Putamen (tissue), 1 donor: ENCODE measurements at regions not wholly inside any gene's neighbourhood (a gene's known extent, or its start where the extent isn't known, plus 50 kb on each side); places are given as distances from the start of the nearest gene placed in this dataset.
"Not testable (repeated sequence)": the region's sequence is repeated elsewhere in the genome, so short reads cannot be mapped to it uniquely, and the experiment has no call there.

Experiments
- DNase-seq: peaks from one replicate; pipeline ENCODE4 v3.0.0-alpha.2; 2016; ENCODE audit warnings: low spot score

- DNase-seq: no peak
These were observed 247.4 kb downstream of the SYT10 start for GRCh38 chr12:33192226-33192625.

GRCh38 chr12:33187409-33187808 lies 252.2 kb downstream of the SYT10 start:
- DNase-seq: no peak

GRCh38 chr12:33184161-33184560 lies 255.5 kb downstream of the SYT10 start:
- no peak for DNase-seq

- DNase-seq: no peak
These were observed 257.1 kb downstream of the SYT10 start for GRCh38 chr12:33182485-33182884.

- no peak for DNase-seq
These were observed 258.7 kb downstream of the SYT10 start for GRCh38 chr12:33180918-33181317.

GRCh38 chr12:33166260-33166659 lies 269.7 kb upstream of the PKP2 start:
- DNase-seq: not testable (repeated sequence)

GRCh38 chr12:33156042-33156441 lies 259.5 kb upstream of the PKP2 start:
- no peak for DNase-seq

GRCh38 chr12:33147292-33147691 lies 250.7 kb upstream of the PKP2 start:
- not testable (repeated sequence) for DNase-seq

- no peak for DNase-seq
These were observed 232.9 kb upstream of the PKP2 start for GRCh38 chr12:33129500-33129899.

GRCh38 chr12:33125755-33126154 lies 229.2 kb upstream of the PKP2 start:
- DNase-seq: no peak

- DNase-seq: no peak
These were observed 219.7 kb upstream of the PKP2 start for GRCh38 chr12:33116284-33116683.

GRCh38 chr12:33115716-33116115 lies 219.1 kb upstream of the PKP2 start:
- DNase-seq: no peak

GRCh38 chr12:33111850-33112249 lies 215.3 kb upstream of the PKP2 start:
- DNase-seq: no peak

GRCh38 chr12:33107827-33108226 lies 211.2 kb upstream of the PKP2 start:
- DNase-seq: not testable (repeated sequence)

- no peak for DNase-seq
These were observed 197.0 kb upstream of the PKP2 start for GRCh38 chr12:33093534-33093933.

GRCh38 chr12:33087876-33088275 lies 191.3 kb upstream of the PKP2 start:
- not testable (repeated sequence) for DNase-seq

GRCh38 chr12:33076401-33076800 lies 179.8 kb upstream of the PKP2 start:
- not testable (repeated sequence) for DNase-seq

- DNase-seq: not testable (repeated sequence)
These were observed 178.7 kb upstream of the PKP2 start for GRCh38 chr12:33075130-33075766.

GRCh38 chr12:33061844-33062243 lies 165.3 kb upstream of the PKP2 start:
- DNase-seq: no peak

- DNase-seq: no peak
These were observed 157.8 kb upstream of the PKP2 start for GRCh38 chr12:33054371-33054770.

- DNase-seq: no peak
These were observed 155.8 kb upstream of the PKP2 start for GRCh38 chr12:33052141-33053051.

- DNase-seq: no peak
These were observed 151.1 kb upstream of the PKP2 start for GRCh38 chr12:33047666-33048065.

- no peak for DNase-seq
These were observed 147.9 kb upstream of the PKP2 start for GRCh38 chr12:33044447-33044846.
